DMS53 (cell line): ENCODE measurements at regions not wholly inside any gene's neighbourhood (a gene's known extent, or its start where the extent isn't known, plus 50 kb on each side); places are given as distances from the start of the nearest gene placed in this dataset.
A peak's percentile ranks its signal among the peaks of the same experiment; 100 is the strongest.
"Not testable (repeated sequence)": the region's sequence is repeated elsewhere in the genome, so short reads cannot be mapped to it uniquely, and the experiment has no call there.

ENCODE experiments used
- DNase-seq: peaks from one replicate; lab custom pipeline; 2025; lab: John Stamatoyannopoulos, UW

GRCh38 chr2:183799761-183800160 lies 675.5 kb downstream of the NUP35 start:
- DNase-seq, result no peak

- no peak for DNase-seq
Observed at GRCh38 chr2:183803596-183803995, 679.4 kb downstream of the NUP35 start.

GRCh38 chr2:183807870-183808269 lies 683.6 kb downstream of the NUP35 start:
- no peak for DNase-seq

- no peak for DNase-seq
Observed at GRCh38 chr2:183809404-183809803, 685.2 kb downstream of the NUP35 start.

GRCh38 chr2:183811281-183811680 lies 687.0 kb downstream of the NUP35 start:
- no peak for DNase-seq

- DNase-seq, result no peak
Observed at GRCh38 chr2:183812091-183812490, 687.8 kb downstream of the NUP35 start.

GRCh38 chr2:183825710-183826109 lies 701.5 kb downstream of the NUP35 start:
- DNase-seq, result no peak

- DNase-seq, result no peak
Observed at GRCh38 chr2:183829931-183830330, 705.7 kb downstream of the NUP35 start.

- DNase-seq, result no peak
Observed at GRCh38 chr2:183837157-183837556, 712.9 kb downstream of the NUP35 start.

GRCh38 chr2:183838295-183838694 lies 714.1 kb downstream of the NUP35 start:
- no peak for DNase-seq

GRCh38 chr2:183840061-183840584 lies 715.9 kb downstream of the NUP35 start:
- DNase-seq, result no peak

GRCh38 chr2:183849826-183850225 lies 725.6 kb downstream of the NUP35 start:
- DNase-seq, result not testable (repeated sequence)

GRCh38 chr2:183859129-183859528 lies 734.9 kb downstream of the NUP35 start:
- DNase-seq, result no peak

GRCh38 chr2:183866666-183867065 lies 731.7 kb upstream of the ZNF804A start:
- no peak for DNase-seq

GRCh38 chr2:183867206-183867605 lies 731.1 kb upstream of the ZNF804A start:
- DNase-seq, result no peak

- peak; percentile 41 for DNase-seq
Observed at GRCh38 chr2:183868153-183868552, 730.2 kb upstream of the ZNF804A start.

GRCh38 chr2:183868707-183869106 lies 729.6 kb upstream of the ZNF804A start:
- DNase-seq, result no peak

GRCh38 chr2:183872131-183872530 lies 726.2 kb upstream of the ZNF804A start:
- no peak for DNase-seq

GRCh38 chr2:183881978-183882377 lies 716.4 kb upstream of the ZNF804A start:
- no peak for DNase-seq

- no peak for DNase-seq
Observed at GRCh38 chr2:183892315-183892941, 705.9 kb upstream of the ZNF804A start.

- DNase-seq, result peak; percentile 53
Observed at GRCh38 chr2:183898641-183899040, 699.7 kb upstream of the ZNF804A start.

GRCh38 chr2:183901931-183902330 lies 696.4 kb upstream of the ZNF804A start:
- no peak for DNase-seq

- DNase-seq, result no peak
Observed at GRCh38 chr2:183903026-183903425, 695.3 kb upstream of the ZNF804A start.

- not testable (repeated sequence) for DNase-seq
Observed at GRCh38 chr2:183916041-183916440, 682.3 kb upstream of the ZNF804A start.
